RWPE1 (cell line): ENCODE measurements at regions not wholly inside any gene's neighbourhood (a gene's known extent, or its start where the extent isn't known, plus 50 kb on each side); places are given as distances from the start of the nearest gene placed in this dataset.

Source experiments
- CTCF ChIA-PET: fragments of 350-600 bp; sonication (Branson Sonifier 250); formaldehyde crosslinking; extraction: SDS; loops from one replicate; lab custom pipeline; 2021; lab: Yijun Ruan, JAX
- POLR2A ChIA-PET: fragments of 400-600 bp; formaldehyde crosslinking; extraction: SDS; loops from one replicate; lab custom pipeline; 2020; ENCODE audit warnings: antibody characterized with exemption; ENCODE audit not compliant: low non-redundant PET; lab: Yijun Ruan, JAX
- DNase-seq: peaks from one replicate; pipeline ENCODE4 v3.0.0; 2012; ENCODE audit warnings: low spot score
- H3K27ac ChIP-seq: fragments of 450-650 bp; 2 replicates; pipeline ENCODE4 v1.5.1; 2017
- TF ChIP-seq, protein P1 (sequence below): fragments of 450-650 bp; conservative IDR thresholded peaks from 2 replicates; pipeline ENCODE4 v1.5.1; 2017; ENCODE audit warnings: low read depth, mild to moderate bottlenecking

DNA sequence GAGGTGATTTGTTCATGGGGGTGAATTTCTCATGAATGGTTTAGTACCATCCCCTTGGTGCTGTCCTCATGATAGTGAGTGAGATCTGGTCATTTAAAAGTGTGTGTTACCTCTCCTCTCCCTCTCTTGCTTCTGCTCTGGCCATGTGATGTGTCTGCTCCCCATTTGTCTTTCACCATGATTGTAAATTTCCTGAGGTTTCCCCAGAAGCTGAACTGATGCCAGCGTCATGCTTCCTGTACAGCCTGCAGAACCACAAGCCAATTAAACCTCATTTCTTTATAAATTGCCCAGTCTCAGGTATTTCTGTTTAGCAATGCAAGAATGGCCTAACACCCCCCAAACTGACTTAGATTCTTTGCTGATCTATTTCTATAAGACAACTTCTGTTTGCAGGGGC, 249.4 kb upstream of the B3GALT2 start:
- DNase-seq: no peak
- POLR2A ChIA-PET: no interaction called here

DNA sequence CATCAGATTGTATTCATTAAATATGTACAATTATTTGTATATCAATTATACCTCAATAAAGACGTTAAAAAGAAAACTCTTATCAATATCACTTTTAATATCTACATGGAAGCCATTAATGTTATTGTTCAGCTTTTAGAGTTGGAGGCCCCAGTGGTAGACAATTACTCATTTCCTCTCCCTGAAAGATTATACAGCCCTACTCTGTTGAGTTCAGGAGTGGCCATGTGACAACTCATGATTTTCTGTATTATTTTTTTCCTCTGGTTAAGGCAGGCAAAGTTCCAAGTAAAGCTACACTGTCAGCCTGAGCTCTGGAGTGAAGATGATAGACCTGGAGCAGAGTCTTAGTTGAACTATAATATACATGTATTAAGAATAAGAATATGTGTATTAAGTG, 247.9 kb upstream of the B3GALT2 start:
- no peak overlapping the region for H3K27ac ChIP-seq
- ChIA-PET CTCF (interaction anchor here (0.6 kb wide), 1 partner anchor 365 kb away, joined by 3 read pairs; no protein-coding TSS in a partner anchor), POLR2A (no interaction called here)
- no peak for DNase-seq
- TF ChIP-seq, protein P1, sequence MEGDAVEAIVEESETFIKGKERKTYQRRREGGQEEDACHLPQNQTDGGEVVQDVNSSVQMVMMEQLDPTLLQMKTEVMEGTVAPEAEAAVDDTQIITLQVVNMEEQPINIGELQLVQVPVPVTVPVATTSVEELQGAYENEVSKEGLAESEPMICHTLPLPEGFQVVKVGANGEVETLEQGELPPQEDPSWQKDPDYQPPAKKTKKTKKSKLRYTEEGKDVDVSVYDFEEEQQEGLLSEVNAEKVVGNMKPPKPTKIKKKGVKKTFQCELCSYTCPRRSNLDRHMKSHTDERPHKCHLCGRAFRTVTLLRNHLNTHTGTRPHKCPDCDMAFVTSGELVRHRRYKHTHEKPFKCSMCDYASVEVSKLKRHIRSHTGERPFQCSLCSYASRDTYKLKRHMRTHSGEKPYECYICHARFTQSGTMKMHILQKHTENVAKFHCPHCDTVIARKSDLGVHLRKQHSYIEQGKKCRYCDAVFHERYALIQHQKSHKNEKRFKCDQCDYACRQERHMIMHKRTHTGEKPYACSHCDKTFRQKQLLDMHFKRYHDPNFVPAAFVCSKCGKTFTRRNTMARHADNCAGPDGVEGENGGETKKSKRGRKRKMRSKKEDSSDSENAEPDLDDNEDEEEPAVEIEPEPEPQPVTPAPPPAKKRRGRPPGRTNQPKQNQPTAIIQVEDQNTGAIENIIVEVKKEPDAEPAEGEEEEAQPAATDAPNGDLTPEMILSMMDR: no peak

More for the DNA sequence above, 249.4 kb upstream of the B3GALT2 start:
- CTCF ChIA-PET: no interaction called here
- no peak overlapping the region for H3K27ac ChIP-seq
- TF ChIP-seq, protein P1: no peak

- POLR2A ChIA-PET: no interaction called here
Measured at GRCh38 chr1:193433599-193433998, 247.2 kb upstream of the B3GALT2 start.

DNA sequence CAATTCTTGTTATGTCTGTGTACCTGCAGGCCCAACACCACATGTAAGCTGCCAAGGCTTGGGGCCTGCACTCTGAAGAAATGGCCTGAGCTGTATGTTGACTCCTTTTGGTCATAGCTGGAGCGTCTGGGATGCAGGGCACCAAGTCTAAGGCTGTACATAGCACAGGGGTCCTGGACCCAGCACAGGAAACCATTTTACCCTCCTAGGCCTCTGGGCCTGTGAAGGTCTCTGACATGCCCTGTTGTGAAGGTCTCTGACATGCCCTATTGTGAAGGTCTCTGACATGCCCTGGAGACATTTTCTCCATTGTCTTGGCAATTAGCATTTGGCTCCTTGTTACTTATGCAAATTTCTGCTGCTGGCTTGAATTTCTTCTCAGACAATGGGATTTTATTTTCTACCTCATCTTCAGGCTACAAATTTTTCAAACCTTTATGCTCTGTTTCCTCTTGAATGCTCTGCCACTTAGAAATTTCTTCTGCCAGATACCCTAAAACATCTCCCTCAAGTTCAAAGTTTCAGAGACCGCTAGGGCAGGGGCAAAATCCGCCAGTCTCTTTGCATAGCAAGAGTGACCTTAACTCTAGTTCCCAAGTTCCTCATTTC, 246.7 kb upstream of the B3GALT2 start:
- no peak overlapping the region for H3K27ac ChIP-seq
- no peak for DNase-seq
- TF ChIP-seq, protein P1: no peak
- POLR2A ChIA-PET: no interaction called here
- CTCF ChIA-PET: no interaction called here

More at GRCh38 chr1:193433599-193433998, 247.2 kb upstream of the B3GALT2 start:
- TF ChIP-seq, protein P1: no peak
- H3K27ac ChIP-seq: no peak overlapping the region
- CTCF ChIA-PET: no interaction called here
- no peak for DNase-seq

DNA sequence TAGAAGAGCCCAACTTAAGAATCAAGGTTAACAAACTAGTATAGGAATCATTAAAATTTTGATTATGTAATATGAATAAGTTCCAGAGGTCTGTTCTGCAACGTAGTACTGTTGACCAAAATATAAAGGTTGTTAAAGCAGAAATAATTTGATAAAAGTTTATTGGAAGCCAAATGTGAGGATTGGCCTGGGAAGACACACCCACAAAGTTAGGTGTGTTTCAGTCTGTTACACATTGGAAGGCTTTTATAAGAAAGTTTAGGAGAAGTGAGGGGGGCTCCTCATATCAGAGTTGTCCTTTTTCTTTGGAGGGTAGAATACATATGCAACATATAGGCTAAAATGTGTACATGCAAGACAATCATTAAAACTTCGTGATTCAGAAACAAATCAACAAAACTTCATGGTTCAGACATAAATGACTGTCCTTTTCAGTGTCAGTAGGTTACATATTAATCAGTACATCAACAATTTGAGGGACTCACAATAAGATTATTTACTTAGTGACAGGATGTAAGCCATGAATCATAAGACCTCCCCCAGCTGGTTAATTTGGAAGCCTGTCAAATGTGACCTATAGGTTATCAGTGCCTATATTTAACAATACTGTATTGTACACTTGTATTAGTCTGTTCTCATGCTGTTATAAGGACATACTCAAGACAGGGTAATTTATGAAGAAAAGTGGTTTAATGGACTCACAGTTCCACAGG, 245.0 kb upstream of the B3GALT2 start:
- no peak overlapping the region for H3K27ac ChIP-seq
- no peak for DNase-seq
- CTCF ChIA-PET: no interaction called here
- POLR2A ChIA-PET: no interaction called here
- TF ChIP-seq, protein P1: no peak

GRCh38 chr1:193427524-193427923, 241.1 kb upstream of the B3GALT2 start:
- H3K27ac ChIP-seq: no peak overlapping the region
- POLR2A ChIA-PET: no interaction called here
- DNase-seq: no peak
- CTCF ChIA-PET: no interaction called here
- TF ChIP-seq, protein P1: no peak
